NCI-H2171 treated with DMSO at 0.1 percent for 48 hours (cell line): ENCODE measurements at regions not wholly inside any gene's neighbourhood (a gene's known extent, or its start where the extent isn't known, plus 50 kb on each side); places are given as distances from the start of the nearest gene placed in this dataset.

Experiments
- DNase-seq: peaks from one replicate; lab custom pipeline; 2025; lab: John Stamatoyannopoulos, UW

- DNase-seq, result no peak
Observed at GRCh38 chr16:35170610-35171009, 1711.2 kb downstream of the TP53TG3F start.

GRCh38 chr16:35171106-35171505, 1711.7 kb downstream of the TP53TG3F start:
- DNase-seq, result no peak

DNA sequence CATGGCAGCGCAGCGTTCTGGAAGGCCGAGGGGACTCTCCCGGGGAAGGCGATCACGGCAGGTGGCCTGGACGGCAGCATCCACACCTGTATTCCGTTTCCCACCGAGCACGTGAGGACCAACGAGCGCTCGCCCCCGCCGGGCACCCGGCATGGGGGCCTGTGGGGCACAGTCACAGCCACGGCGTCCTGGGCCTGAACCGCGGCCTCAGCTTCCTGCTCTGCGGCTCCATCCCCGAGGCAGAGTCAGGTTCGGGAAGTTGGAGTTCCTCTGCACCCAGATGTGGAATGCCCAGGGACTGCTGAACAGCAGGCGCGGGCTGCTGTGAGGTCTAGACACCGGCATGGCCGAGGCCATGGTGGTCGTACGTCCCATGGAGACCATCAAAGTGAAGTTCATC, 1713.9 kb downstream of the TP53TG3F start:
- no peak for DNase-seq

- DNase-seq, result no peak
Observed at GRCh38 chr16:35174016-35174415, 1714.6 kb downstream of the TP53TG3F start.

DNA sequence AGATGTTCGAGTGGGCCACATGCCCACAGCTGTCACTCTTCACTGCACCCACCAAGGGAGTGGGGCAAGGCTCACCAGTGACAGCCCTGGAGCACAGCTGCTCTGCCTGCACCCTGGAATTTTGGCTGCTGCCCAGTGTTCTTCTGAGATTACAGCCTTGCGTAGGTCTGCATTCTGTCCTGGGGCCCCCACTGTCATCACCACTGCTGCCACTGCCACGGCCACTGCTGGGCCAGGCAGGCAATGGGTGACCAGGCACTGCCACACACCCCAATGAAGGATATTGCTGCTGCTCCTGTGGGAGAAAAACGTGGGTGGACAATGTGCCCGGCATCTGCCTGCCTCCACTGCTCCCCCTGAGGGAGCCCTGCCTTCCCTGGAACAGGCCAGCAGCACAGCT, 1717.0 kb downstream of the TP53TG3F start:
- no peak for DNase-seq

DNA sequence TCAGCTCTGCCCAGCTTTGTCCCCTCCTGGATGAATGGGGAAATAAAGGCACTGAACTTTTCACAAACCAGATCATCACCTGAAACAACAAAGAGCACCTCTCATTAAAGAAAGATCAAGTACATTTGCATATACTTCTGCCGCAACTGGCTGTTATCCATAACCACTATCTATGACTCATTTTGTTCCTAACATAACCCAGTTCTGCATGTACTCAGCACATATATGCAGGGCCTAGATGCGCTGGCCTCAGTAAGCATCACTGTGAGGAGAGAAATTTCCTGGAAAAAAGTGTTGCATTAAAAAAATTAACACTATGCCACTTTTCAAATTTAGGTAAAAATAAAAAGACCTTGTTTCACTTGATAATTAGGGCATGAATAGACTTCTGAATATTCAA, 1718.4 kb downstream of the TP53TG3F start:
- no peak for DNase-seq

GRCh38 chr16:35180970-35181369, 1721.6 kb downstream of the TP53TG3F start:
- no peak for DNase-seq

DNA sequence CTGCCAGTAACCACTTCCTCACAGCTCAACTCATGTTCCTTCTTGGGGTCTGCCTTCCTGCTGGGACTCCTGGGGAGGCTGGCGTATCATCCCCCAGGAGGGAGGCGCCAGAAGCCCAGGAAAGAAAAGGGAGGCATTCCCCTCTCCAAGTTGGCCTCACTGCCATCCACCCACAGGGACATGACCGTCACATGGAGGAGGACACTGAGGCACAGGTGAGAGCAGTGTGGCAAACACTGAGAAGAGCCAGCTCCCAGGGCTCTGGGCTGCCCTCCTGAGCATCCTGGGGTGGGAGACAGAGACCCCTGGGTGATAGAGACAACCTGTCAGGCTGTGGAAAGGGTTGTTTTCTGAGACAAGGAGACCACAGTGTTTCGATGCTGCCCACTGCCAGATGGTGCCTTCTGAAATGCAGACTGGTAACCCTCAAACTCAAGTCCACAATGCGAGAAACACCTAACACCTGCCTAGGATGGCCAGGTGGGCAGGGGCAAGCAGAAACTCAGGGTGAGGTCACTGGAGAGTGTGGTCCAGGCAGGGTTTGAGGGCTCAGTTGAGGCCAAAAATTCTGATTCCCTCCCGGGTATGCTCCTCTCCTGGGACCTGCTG, 1722.1 kb downstream of the TP53TG3F start:
- DNase-seq, result no peak

DNA sequence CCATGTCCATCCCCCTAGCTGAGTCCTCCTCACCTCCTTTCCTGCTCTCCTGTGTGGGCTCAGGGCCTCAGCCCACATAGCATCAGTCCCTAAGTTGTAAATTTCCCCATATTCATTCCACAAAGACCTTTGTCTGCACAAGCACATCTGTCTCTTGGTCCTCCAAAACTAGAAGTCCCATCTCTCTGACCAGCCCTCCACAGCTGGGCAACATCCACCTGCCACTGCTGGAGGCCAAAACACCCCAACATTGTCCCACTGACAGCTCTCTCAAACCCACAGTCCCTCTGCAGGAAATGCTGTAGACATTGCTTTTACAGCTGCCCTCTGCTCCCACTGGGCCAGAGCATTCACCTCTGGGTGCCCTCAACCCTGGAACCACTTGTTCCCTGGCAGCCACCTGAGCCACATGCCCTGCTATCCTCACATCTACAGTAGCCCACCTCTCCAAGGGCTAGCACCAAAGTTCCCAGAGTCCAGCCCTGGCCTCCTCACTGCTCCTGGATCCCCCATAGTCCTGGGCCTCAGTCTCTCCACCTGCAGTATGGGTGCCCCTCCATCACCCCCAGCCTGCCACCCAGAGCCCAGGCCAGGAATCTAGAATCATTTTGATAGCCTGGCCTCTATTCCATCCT, 1722.7 kb downstream of the TP53TG3F start:
- DNase-seq, result no peak

DNA sequence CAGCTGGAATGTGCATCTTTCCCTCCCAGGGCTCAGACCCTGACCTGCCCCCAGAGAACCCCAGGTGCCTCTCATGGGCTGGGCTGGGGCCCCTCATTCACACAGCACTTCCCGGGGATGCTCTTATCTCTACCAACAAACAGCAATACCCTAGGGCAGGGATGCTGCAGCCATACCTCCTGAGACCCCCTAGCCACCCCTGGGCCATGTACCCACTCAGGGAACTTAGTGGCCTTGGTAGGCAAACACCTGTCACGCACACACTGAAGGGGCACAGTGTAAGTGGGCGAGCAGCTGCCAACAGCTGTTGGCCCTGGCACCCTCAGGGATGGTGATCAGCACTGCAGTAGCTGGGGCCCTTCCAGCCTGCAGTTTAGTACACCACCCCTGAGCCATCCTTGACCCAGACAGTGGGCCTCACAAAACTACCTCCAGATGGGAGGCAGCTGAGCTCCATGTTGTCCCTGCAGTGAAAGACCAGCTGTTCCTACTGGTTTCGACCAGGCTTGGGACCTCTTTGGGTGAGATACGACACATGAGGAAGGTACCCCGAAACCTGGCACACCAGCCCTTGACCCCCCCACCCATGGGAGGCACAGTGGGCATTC, 1723.6 kb downstream of the TP53TG3F start:
- no peak for DNase-seq

DNA sequence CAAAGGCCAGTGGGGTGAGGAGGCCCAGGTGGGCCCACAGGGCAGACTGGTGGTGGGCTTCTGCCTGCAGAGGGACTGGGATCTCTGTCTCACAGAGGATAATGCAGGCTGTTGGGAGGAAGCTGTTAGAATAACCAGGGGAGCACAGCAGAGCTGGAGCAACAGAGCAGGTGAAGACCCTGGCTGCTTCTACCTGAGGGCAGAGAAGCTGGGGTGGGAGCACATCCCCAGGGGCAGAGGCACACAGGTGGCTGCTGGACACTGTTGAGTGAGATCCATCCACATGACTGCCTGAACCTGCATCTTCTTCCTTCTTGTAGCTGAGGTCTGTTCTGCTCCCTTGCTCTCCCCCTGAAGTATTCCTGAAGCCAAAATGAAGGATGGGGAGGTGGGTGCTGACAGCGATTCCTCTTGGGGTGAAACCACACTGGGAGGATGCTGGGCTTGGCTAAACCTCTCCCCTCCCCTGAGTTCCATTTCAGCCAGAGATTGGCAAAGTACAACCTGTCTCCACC, 1725.0 kb downstream of the TP53TG3F start:
- no peak for DNase-seq

DNA sequence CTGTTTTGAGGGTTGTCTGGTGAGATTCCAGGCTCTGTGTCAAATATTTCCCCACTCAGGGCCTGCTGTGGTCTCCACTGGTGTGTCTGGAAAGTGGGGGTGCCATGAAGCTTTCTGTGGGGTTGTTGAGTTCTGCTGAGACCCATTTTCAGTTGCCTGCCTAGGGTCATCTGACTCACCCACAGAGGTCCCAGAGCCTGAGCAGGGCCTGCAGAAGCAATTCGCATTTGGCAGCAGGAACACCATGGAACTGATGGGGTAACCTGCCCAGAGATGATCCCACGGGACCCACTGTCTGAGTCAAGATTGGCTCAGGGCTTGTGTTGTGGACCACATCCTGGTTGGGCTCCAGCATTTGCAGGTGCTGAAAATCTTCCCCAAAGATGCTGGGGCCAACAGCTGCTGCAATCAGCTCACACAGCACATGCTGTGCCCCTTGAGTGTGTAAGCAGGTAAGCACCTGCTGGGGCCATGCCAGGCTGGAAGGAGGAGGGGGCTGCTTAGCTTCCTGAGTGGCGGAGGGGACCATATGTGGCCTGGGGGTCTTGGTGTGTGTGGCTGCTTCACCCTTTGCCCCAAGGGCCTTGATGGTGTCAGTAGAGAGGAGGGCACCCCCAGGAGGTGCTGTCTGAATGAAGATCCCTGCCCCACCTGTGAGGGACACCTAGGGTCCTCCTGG, 1726.1 kb downstream of the TP53TG3F start:
- no peak for DNase-seq

DNA sequence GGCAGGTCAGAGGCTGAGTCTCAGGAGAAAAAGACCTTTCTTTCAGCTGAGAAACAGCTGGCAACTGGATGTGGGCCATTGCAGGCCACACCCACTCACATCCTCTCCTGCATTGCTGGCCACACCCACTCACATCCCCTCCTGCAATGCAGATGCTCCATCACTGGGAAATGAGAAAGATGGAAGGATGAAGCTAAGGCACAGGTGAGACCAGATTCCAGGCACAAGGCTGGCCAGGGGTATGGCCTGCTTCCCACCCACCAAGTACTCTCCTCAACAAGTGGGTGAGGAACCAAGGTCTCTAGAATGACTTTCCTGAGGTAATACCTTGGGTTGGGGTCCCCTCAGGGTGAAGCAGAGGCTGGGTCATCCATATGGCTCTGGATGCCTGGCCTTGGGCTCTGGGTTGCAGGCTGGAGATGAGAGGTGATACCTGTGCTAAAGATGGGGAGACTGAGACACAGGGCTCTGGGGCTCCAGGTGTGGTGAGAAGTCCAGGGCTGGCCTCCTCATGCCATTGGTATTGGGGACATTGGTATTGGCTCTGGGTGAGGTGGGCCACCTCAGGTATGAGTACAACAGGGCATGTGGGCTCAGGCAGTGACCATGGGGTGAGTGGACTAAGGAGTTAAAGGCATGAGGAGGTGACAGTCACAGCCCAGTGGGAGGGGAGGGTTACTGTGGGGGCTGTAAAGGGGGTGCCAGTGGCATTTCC, 1726.8 kb downstream of the TP53TG3F start:
- no peak for DNase-seq

GRCh38 chr16:35187665-35188225, 1728.3 kb downstream of the TP53TG3F start:
- no peak for DNase-seq

DNA sequence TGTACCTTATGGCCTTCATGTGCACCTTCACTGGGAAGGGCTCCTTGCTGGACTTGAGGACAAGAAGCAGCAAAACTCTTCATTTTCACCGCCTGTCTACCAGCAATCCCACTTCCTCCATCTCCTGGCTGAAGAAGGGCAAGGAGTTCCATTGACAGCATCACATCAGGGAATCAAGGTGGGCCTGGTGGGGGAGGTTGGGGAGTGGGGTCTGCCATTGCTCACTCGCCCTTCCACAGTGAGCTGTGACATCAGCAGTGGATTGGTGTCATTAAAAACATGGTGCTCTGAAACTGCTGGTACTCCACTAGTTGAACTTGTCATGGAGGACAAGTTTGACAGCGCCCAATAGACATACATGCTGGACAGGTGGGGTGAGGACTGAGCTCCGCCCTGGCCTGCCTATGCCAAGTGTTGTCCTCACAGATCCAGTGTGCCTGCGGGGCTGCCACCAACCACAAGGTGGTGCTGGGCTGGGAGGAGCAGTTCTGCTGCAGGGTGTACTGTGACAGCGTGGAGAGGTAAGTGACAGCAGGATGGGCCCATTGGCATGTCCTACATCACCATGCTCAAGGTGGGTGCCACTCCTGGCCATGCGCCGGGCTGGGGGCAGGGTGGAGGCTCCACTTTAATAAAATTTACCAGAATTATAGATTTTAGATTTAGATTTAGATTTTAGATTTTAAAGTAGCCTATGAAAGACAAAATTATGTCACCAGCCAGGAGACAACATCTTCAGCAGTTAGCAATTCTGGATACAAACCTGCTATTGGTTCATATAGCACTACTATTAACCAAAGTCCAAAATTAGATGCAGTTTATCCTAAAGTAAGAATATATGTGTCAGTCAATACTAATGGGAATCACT, 1729.1 kb downstream of the TP53TG3F start:
- no peak for DNase-seq

GRCh38 chr16:35192993-35193392, 1733.6 kb downstream of the TP53TG3F start:
- DNase-seq, result no peak

- DNase-seq, result no peak
Observed at GRCh38 chr16:35193956-35194355, 1734.5 kb downstream of the TP53TG3F start.

- DNase-seq, result no peak
Observed at GRCh38 chr16:35194681-35195080, 1735.3 kb downstream of the TP53TG3F start.

DNA sequence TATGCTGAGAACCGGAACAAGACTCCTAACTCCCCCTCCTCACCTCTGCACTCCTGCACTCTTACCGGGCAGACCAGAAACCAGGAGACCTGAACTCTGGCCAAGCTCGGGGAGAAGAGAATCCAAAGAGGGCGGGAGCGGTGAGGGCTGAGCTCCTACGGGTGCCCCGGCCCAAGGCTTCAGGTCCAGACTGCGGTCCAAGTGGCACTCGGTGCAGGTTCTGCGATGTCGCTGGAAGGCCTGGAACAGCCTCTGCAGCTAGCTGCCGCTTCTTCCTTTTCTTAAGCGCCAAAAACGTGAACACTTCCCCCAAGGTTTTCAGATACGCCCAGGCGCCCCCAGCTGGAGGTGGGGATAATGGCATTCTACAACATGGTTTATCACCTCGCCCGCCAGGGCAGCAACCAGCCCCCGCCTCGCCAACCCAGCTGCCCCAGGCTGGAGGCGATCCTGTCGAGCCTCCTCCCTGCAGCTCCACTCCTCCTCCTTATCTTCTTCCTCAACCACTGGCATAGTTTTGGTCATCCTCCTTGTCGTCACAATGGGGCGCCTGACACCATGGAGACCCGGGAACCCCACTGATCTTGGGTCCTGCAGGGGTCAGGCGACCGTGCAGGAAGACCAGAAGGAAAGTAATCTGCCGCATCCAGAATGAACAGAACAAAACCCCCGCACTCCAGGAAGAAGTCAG, 1735.9 kb downstream of the TP53TG3F start:
- no peak for DNase-seq

DNA sequence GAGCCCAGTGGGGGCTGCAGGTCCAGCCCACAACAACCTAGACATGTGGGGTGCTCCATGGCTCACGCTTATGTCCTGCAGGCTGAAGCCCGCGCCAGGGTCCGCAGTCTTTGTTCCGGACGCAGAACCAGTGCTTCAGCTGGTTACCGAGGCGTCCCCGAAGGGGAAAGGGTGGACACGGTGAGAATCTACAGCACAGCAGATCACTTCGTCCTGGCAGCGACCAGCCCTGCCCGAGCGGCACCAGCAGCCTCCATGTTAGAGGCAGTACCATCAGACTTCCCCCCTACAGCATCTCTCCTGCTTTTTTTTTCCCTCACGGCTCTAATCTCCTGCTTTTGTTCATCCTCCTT, 1736.4 kb downstream of the TP53TG3F start:
- DNase-seq, result no peak
